ENCODE measurements at regions not wholly inside any gene's neighbourhood (a gene's known extent, or its start where the extent isn't known, plus 50 kb on each side); places are given as distances from the start of the nearest gene placed in this dataset.

DNA sequence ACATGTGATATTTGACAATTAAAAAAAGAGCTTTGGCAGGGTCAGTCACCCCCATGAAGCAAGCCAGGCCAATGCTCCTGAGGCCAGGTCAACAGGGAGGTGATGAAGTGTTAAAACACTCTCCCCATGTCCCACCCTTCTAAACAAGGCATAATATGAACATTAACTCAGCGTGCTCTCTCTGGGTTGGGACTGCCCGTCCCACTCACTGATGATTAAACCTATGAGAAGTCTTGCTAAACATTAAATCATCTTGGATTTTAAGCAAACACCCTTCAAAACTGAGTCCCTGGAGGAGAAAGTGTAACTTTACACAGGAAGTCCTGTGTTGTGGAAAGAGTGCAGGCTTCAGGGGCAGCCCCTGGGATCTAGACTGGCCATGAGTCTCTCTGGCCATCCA, 558.5 kb downstream of the CD83 start:
- TF ChIP-seq, protein P1, sequence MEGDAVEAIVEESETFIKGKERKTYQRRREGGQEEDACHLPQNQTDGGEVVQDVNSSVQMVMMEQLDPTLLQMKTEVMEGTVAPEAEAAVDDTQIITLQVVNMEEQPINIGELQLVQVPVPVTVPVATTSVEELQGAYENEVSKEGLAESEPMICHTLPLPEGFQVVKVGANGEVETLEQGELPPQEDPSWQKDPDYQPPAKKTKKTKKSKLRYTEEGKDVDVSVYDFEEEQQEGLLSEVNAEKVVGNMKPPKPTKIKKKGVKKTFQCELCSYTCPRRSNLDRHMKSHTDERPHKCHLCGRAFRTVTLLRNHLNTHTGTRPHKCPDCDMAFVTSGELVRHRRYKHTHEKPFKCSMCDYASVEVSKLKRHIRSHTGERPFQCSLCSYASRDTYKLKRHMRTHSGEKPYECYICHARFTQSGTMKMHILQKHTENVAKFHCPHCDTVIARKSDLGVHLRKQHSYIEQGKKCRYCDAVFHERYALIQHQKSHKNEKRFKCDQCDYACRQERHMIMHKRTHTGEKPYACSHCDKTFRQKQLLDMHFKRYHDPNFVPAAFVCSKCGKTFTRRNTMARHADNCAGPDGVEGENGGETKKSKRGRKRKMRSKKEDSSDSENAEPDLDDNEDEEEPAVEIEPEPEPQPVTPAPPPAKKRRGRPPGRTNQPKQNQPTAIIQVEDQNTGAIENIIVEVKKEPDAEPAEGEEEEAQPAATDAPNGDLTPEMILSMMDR (IDR thresholded peaks at IDR 0.05 in 2 of 3, conservative IDR thresholded peaks at IDR 0.05 in 1 of 3; ENCODE audit: control insufficient read depth in 2 of 3, extremely low read depth in 1 of 3, insufficient read depth in 1 of 3, low read depth in 3 of 3, low read length in 3 of 3), result no peak
- TF ChIP-seq NR2C1 (IDR thresholded peaks at IDR 0.05), result no peak
- TF ChIP-seq RAD21 (IDR thresholded peaks at IDR 0.05; ENCODE audit: insufficient read depth, low read depth, low read length), result no peak
- TF ChIP-seq ZZZ3 (IDR thresholded peaks at IDR 0.05; ENCODE audit: control insufficient read depth, insufficient read length, low read depth), result no peak
- no peak for TF ChIP-seq RCOR1 (conservative IDR thresholded peaks at IDR 0.05; ENCODE audit: low read depth, low read length)
- TF ChIP-seq POLR2AphosphoS5 (IDR thresholded peaks at IDR 0.05; ENCODE audit: low read length), result no peak
- TF ChIP-seq, protein P2, sequence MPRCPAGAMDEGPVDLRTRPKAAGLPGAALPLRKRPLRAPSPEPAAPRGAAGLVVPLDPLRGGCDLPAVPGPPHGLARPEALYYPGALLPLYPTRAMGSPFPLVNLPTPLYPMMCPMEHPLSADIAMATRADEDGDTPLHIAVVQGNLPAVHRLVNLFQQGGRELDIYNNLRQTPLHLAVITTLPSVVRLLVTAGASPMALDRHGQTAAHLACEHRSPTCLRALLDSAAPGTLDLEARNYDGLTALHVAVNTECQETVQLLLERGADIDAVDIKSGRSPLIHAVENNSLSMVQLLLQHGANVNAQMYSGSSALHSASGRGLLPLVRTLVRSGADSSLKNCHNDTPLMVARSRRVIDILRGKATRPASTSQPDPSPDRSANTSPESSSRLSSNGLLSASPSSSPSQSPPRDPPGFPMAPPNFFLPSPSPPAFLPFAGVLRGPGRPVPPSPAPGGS (IDR thresholded peaks at IDR 0.05; ENCODE audit: borderline replicate concordance, insufficient read depth, low read depth, low read length, poor library complexity, severe bottlenecking), result no peak
- no peak for TF ChIP-seq CHD4 (IDR thresholded peaks at IDR 0.05)
- TF ChIP-seq CBX5 (IDR thresholded peaks at IDR 0.05; ENCODE audit: low read depth), result no peak
- no peak for TF ChIP-seq EP300 (IDR thresholded peaks at IDR 0.05; ENCODE audit: borderline replicate concordance in 1 of 2, control insufficient read depth in 1 of 2, low read depth in 2 of 2, low read length in 2 of 2)

Measured in GM12878 (cell line).